H9 (cell line): ENCODE measurements at regions not wholly inside any gene's neighbourhood (a gene's known extent, or its start where the extent isn't known, plus 50 kb on each side); places are given as distances from the start of the nearest gene placed in this dataset.

Source experiments
- DNase-seq: peaks from one replicate; pipeline ENCODE4 v3.0.0-alpha.2; 2017
- H2AFZ ChIP-seq: one replicate; pipeline ENCODE4 v1.6.1; 2013; ENCODE audit warnings: mild to moderate bottlenecking, low read length, control low read depth, moderate library complexity
- H2AK5ac ChIP-seq: 2 replicates; pipeline ENCODE4 v1.6.1; 2013; ENCODE audit warnings: low read length, control low read depth, mixed read lengths; ENCODE audit not compliant: insufficient read length
- H2BK120ac ChIP-seq: one replicate; pipeline ENCODE4 v1.6.1; 2013; ENCODE audit warnings: low read depth, mild to moderate bottlenecking, low read length, control low read depth, inconsistent platforms; ENCODE audit not compliant: poor library complexity, severe bottlenecking
- H2BK12ac ChIP-seq: 2 replicates; pipeline ENCODE4 v1.6.1; 2013; ENCODE audit warnings: low read length, control low read depth, mixed read lengths, low read depth; ENCODE audit not compliant: insufficient read length
- H2BK15ac ChIP-seq: 2 replicates; pipeline ENCODE4 v1.6.1; 2013; ENCODE audit warnings: low read depth, low read length, control low read depth
- H2BK20ac ChIP-seq: one replicate; pipeline ENCODE4 v1.6.1; 2013; ENCODE audit warnings: low read depth, mild to moderate bottlenecking, low read length, control low read depth, inconsistent platforms; ENCODE audit not compliant: poor library complexity, severe bottlenecking
- H2BK5ac ChIP-seq: 2 replicates; pipeline ENCODE4 v1.6.1; 2013; ENCODE audit warnings: low read length, control low read depth, mixed read lengths; ENCODE audit not compliant: insufficient read length
- H3K14ac ChIP-seq: 2 replicates; pipeline ENCODE4 v1.6.1; 2013; ENCODE audit warnings: low read length, control low read depth; ENCODE audit not compliant: insufficient read depth
- H3K18ac ChIP-seq: 2 replicates; pipeline ENCODE4 v1.6.1; 2013; ENCODE audit warnings: low read depth, mild to moderate bottlenecking, mixed read lengths, low read length, control low read depth; ENCODE audit not compliant: insufficient read length
- H3K23ac ChIP-seq: 2 replicates; pipeline ENCODE4 v1.6.1; 2013; ENCODE audit warnings: low read length, control low read depth, mixed read lengths, low read depth; ENCODE audit not compliant: insufficient read length
- H3K23me2 ChIP-seq: 2 replicates; pipeline ENCODE4 v1.6.1; 2013; ENCODE audit warnings: low read depth, mild to moderate bottlenecking, mixed read lengths, low read length, control low read depth; ENCODE audit not compliant: insufficient read length, poor library complexity, severe bottlenecking
- H3K27ac ChIP-seq: 2 replicates; pipeline ENCODE4 v1.5.1; 2013; ENCODE audit warnings: low read length, control low read depth, mixed read lengths, low read depth; ENCODE audit not compliant: insufficient read length
- H3K27me3 ChIP-seq: 2 replicates; pipeline ENCODE4 v1.6.1; 2013; ENCODE audit warnings: low read length, control low read depth, inconsistent platforms; ENCODE audit not compliant: insufficient read depth
- H3K4ac ChIP-seq: 2 replicates; pipeline ENCODE4 v1.6.1; 2013; ENCODE audit warnings: low read depth, mild to moderate bottlenecking, control low read depth, inconsistent platforms, low read length, moderate library complexity
- H3K4me1 ChIP-seq: 2 replicates; pipeline ENCODE4 v1.6.1; 2013; ENCODE audit warnings: low read length, control low read depth, inconsistent platforms; ENCODE audit not compliant: insufficient read depth
- H3K4me2 ChIP-seq: 2 replicates; pipeline ENCODE4 v1.6.1; 2013; ENCODE audit warnings: low read length, control low read depth, mixed read lengths; ENCODE audit not compliant: insufficient read length, insufficient read depth
- H3K56ac ChIP-seq: 2 replicates; pipeline ENCODE4 v1.6.1; 2013; ENCODE audit warnings: low read depth, mild to moderate bottlenecking, mixed read lengths, low read length, control low read depth; ENCODE audit not compliant: insufficient read length
- H3K79me1 ChIP-seq: 2 replicates; pipeline ENCODE4 v1.6.1; 2013; ENCODE audit warnings: low read depth, mild to moderate bottlenecking, moderate library complexity, low read length, control low read depth, inconsistent platforms; ENCODE audit not compliant: insufficient read depth, poor library complexity, severe bottlenecking
- H3K79me2 ChIP-seq: 2 replicates; pipeline ENCODE4 v1.6.1; 2013; ENCODE audit warnings: low read length, control low read depth, inconsistent platforms; ENCODE audit not compliant: insufficient read depth
- H3K9ac ChIP-seq: 2 replicates; pipeline ENCODE4 v1.6.1; 2013; ENCODE audit warnings: low read length, control low read depth, mixed read lengths; ENCODE audit not compliant: insufficient read length; ENCODE audit errors: extremely low read depth
- H3K9me3 ChIP-seq: one replicate; pipeline ENCODE4 v1.6.1; 2013; ENCODE audit warnings: low read depth, low read length, inconsistent platforms; ENCODE audit not compliant: control insufficient read depth
- H3T11ph ChIP-seq: one replicate; pipeline ENCODE4 v1.6.1; 2013; ENCODE audit warnings: mild to moderate bottlenecking, low read length, control low read depth, inconsistent platforms
- H4K20me1 ChIP-seq: one replicate; pipeline ENCODE4 v1.6.1; 2013; ENCODE audit not compliant: control insufficient read depth, insufficient read length, insufficient read depth
- H4K5ac ChIP-seq: 2 replicates; pipeline ENCODE4 v1.6.1; 2013; ENCODE audit warnings: low read depth, mild to moderate bottlenecking, mixed read lengths, low read length, control low read depth; ENCODE audit not compliant: insufficient read length
- H4K8ac ChIP-seq: replicated peaks from 2 replicates; pipeline ENCODE4 v1.6.1; 2013; ENCODE audit warnings: low read length, control low read depth, mixed read lengths, low read depth; ENCODE audit not compliant: insufficient read length
- H4K91ac ChIP-seq: 2 replicates; pipeline ENCODE4 v1.6.1; 2013; ENCODE audit warnings: low read depth, mild to moderate bottlenecking, moderate library complexity, mixed read lengths, low read length, control low read depth; ENCODE audit not compliant: insufficient read length
- H3K27ac Mint-ChIP-seq, 3 experiments: 2 replicates in 2 of 3; 3 replicates in 1 of 3; pipeline ENCODE4 v1.8.0; 2020 to 2021; ENCODE audit warnings: mixed read lengths in 3 of 3, mild to moderate bottlenecking in 1 of 3, moderate library complexity in 1 of 3
- H3K27me3 Mint-ChIP-seq: 2 replicates; pipeline ENCODE4 v1.8.0; 2021; ENCODE audit warnings: low read depth, mild to moderate bottlenecking, moderate library complexity, mixed read lengths
- H3K36me3 Mint-ChIP-seq, 3 experiments: 2 replicates in 2 of 3; 3 replicates in 1 of 3; pipeline ENCODE4 v1.8.0; 2020 to 2021; ENCODE audit warnings: low read depth in 3 of 3, mixed read lengths in 3 of 3; ENCODE audit not compliant: insufficient read depth in 1 of 3
- H3K4me1 Mint-ChIP-seq, 2 experiments: 2 replicates each; pipeline ENCODE4 v1.8.0; 2020; ENCODE audit warnings: mixed read lengths in 2 of 2
- H3K4me3 Mint-ChIP-seq, 2 experiments: 2 replicates in 1 of 2; 3 replicates in 1 of 2; pipeline ENCODE4 v1.8.0; 2020 to 2021; ENCODE audit warnings: mild to moderate bottlenecking in 2 of 2, mixed read lengths in 2 of 2, moderate library complexity in 1 of 2
- H3K9me3 Mint-ChIP-seq, 2 experiments: 2 replicates in 1 of 2; 3 replicates in 1 of 2; pipeline ENCODE4 v1.8.0; 2020; ENCODE audit warnings: mild to moderate bottlenecking in 2 of 2, mixed read lengths in 2 of 2, moderate library complexity in 1 of 2
- CTCF ChIP-seq: fragments of 200-600 bp; sonication (generic); conservative IDR thresholded peaks from 3 replicates; pipeline ENCODE4 v1.8.0; 2021; ENCODE audit warnings: antibody characterized with exemption, mild to moderate bottlenecking
- WGBS: extraction: QIAGEN DNeasy Blood & Tissue Kit; methylation state at CpG from one replicate; pipeline ENCODE4 v1.1.7; 2013; ENCODE audit warnings: missing lambda C conversion rate, low lambda C conversion rate, mixed read lengths; ENCODE audit not compliant: insufficient read length; ENCODE audit errors: extremely low coverage; 5-methylcytosine and 5-hydroxymethylcytosine counted together

GRCh38 chr12:58455136-58455535, 465.2 kb downstream of the LRIG3 start:
- Histone ChIP-seq H3K9ac (no peak overlapping the region), H2BK15ac (no peak overlapping the region), H3K23me2 (no peaks in the 10 kb centered on the region), H4K8ac (no peak overlapping the region), H4K91ac (no peak overlapping the region), H4K20me1 (no peaks in the 10 kb centered on the region), H2BK12ac (no peak overlapping the region), H4K5ac (no peak overlapping the region), H3K4me1 (no peaks in the 10 kb centered on the region), H3K4ac (no peak overlapping the region), H3K79me2 (no peaks in the 10 kb centered on the region), H3K14ac (no peak overlapping the region), H2AFZ (no peak overlapping the region), H3K56ac (no peak overlapping the region), H3K9me3 (no peaks in the 10 kb centered on the region), H2AK5ac (no peak overlapping the region), H3K79me1 (no peaks in the 10 kb centered on the region), H3T11ph (no peak overlapping the region), H2BK5ac (no peak overlapping the region), H2BK120ac (no peak overlapping the region), H2BK20ac (no peak overlapping the region), H3K27ac (no peak overlapping the region), H3K23ac (no peak overlapping the region), H3K4me2 (no peak overlapping the region), H3K18ac (no peak overlapping the region), H3K27me3 (no peaks in the 10 kb centered on the region)
- Mint-ChIP-seq H3K27ac (no peak overlapping the region), H3K27me3 (no peaks in the 10 kb centered on the region), H3K4me3 (no peak overlapping the region), H3K4me1 (peaks cover 13 to 23% of the 10 kb centered on the region in 2 experiments), H3K9me3 (no peaks in the 10 kb centered on the region), H3K36me3 (no peaks in the 10 kb centered on the region; a peak in 1 of 7 replicates)
- no CpG with 5 or more reads among the region's 1 CpG for WGBS
- no peak for TF ChIP-seq CTCF
- no peak for DNase-seq
